Dedifferentiated amniotic fluid mesenchymal stem cell (primary cell): ENCODE measurements at regions not wholly inside any gene's neighbourhood (a gene's known extent, or its start where the extent isn't known, plus 50 kb on each side); places are given as distances from the start of the nearest gene placed in this dataset.
"Not testable (repeated sequence)": the region's sequence is repeated elsewhere in the genome, so short reads cannot be mapped to it uniquely, and the experiment has no call there.

Source experiments
- DNase-seq: peaks from one replicate; pipeline ENCODE4 v3.0.0-alpha.2; 2016; ENCODE audit errors: extremely low spot score

GRCh38 chr4:123026015-123026414, 103.6 kb upstream of the NUDT6 start:
- DNase-seq = not testable (repeated sequence)

- no peak for DNase-seq
Measured at GRCh38 chr4:123031664-123032063, 109.3 kb upstream of the NUDT6 start.

- no peak for DNase-seq
Measured at GRCh38 chr4:123034023-123034422, 111.6 kb upstream of the NUDT6 start.

- no peak for DNase-seq
Measured at GRCh38 chr4:123035239-123035638, 112.8 kb upstream of the NUDT6 start.

GRCh38 chr4:123037804-123038203, 115.4 kb upstream of the NUDT6 start:
- DNase-seq = no peak

- DNase-seq = no peak
Measured at GRCh38 chr4:123042095-123042494, 119.7 kb upstream of the NUDT6 start.

- DNase-seq = no peak
Measured at GRCh38 chr4:123043013-123043412, 120.6 kb upstream of the NUDT6 start.

GRCh38 chr4:123043793-123044425, 121.5 kb upstream of the NUDT6 start:
- DNase-seq = no peak

- no peak for DNase-seq
Measured at GRCh38 chr4:123046096-123046495, 123.7 kb upstream of the NUDT6 start.

- no peak for DNase-seq
Measured at GRCh38 chr4:123050018-123050417, 127.6 kb upstream of the NUDT6 start.

GRCh38 chr4:123052007-123052406, 129.6 kb upstream of the NUDT6 start:
- no peak for DNase-seq

- DNase-seq = no peak
Measured at GRCh38 chr4:123055943-123056342, 133.5 kb upstream of the NUDT6 start.

GRCh38 chr4:123060039-123060770, 137.8 kb upstream of the NUDT6 start:
- DNase-seq = no peak

- DNase-seq = no peak
Measured at GRCh38 chr4:123064390-123064789, 142.0 kb upstream of the NUDT6 start.

- no peak for DNase-seq
Measured at GRCh38 chr4:123068081-123068480, 145.7 kb upstream of the NUDT6 start.

- no peak for DNase-seq
Measured at GRCh38 chr4:123072060-123072459, 149.7 kb upstream of the NUDT6 start.

- no peak for DNase-seq
Measured at GRCh38 chr4:123073650-123074049, 151.3 kb upstream of the NUDT6 start.

- no peak for DNase-seq
Measured at GRCh38 chr4:123077330-123077729, 154.9 kb upstream of the NUDT6 start.

GRCh38 chr4:123081971-123082370, 159.6 kb upstream of the NUDT6 start:
- DNase-seq = no peak

GRCh38 chr4:123083646-123084045, 161.2 kb upstream of the NUDT6 start:
- DNase-seq = no peak

- DNase-seq = no peak
Measured at GRCh38 chr4:123088501-123088900, 166.1 kb upstream of the NUDT6 start.

GRCh38 chr4:123090886-123091285, 168.5 kb upstream of the NUDT6 start:
- no peak for DNase-seq

GRCh38 chr4:123092586-123092985, 170.2 kb upstream of the NUDT6 start:
- no peak for DNase-seq

- DNase-seq = no peak
Measured at GRCh38 chr4:123093236-123093635, 170.8 kb upstream of the NUDT6 start.
